ENCODE measurements at regions not wholly inside any gene's neighbourhood (a gene's known extent, or its start where the extent isn't known, plus 50 kb on each side); places are given as distances from the start of the nearest gene placed in this dataset.
A peak's percentile ranks its signal among the peaks of the same experiment; 100 is the strongest.

GRCh38 chr12:94091624-94092023, 56.8 kb upstream of the PLXNC1 start:
- no peaks in the 10 kb centered on the region for H3K9me3 ChIP-seq (ENCODE audit: insufficient read depth, low read depth, low read length)
- no peak overlapping the region for H3K27ac ChIP-seq (ENCODE audit: low read depth, low read length)
- H4K20me1 ChIP-seq (ENCODE audit: insufficient read depth, low read length): no peaks in the 10 kb centered on the region
- H3K4me1 ChIP-seq (ENCODE audit: insufficient read depth, low read length): no peaks in the 10 kb centered on the region
- no peaks in the 10 kb centered on the region for H3K36me3 ChIP-seq (ENCODE audit: insufficient read depth, low read length)
- H3K27ac Mint-ChIP-seq (ENCODE audit: unreplicated experiment): no peak overlapping the region
- no peaks in the 10 kb centered on the region for H3K27me3 ChIP-seq (ENCODE audit: insufficient read depth, low read length)
- H3K9ac ChIP-seq (ENCODE audit: low read length): no peak overlapping the region
- H3K4me3 ChIP-seq (ENCODE audit: insufficient read depth, low read depth, low read length): no peak overlapping the region
- no peak overlapping the region for H2AFZ ChIP-seq (ENCODE audit: low read depth, low read length)
- H3K27me3 Mint-ChIP-seq (ENCODE audit: low read depth, unreplicated experiment): no peaks in the 10 kb centered on the region
- FAIRE-seq (no peak), DNase-seq (ENCODE audit: low read depth) (no peak)
- no peak overlapping the region for H3K4me2 ChIP-seq (ENCODE audit: low read length)
- H3K9me3 Mint-ChIP-seq (ENCODE audit: unreplicated experiment): peaks cover 9% of the 10 kb centered on the region
- no peak overlapping the region for H3K4me3 Mint-ChIP-seq (ENCODE audit: unreplicated experiment)
- H3K79me2 ChIP-seq (ENCODE audit: insufficient read depth, low read length): no peaks in the 10 kb centered on the region
- H3K4me1 Mint-ChIP-seq (ENCODE audit: low read depth, unreplicated experiment): no peaks in the 10 kb centered on the region
- no peaks in the 10 kb centered on the region for H3K36me3 Mint-ChIP-seq (ENCODE audit: low read depth, unreplicated experiment)
- TF ChIP-seq EZH2 (IDR thresholded peaks at IDR 0.05; ENCODE audit: insufficient read depth, low read length) (no peak), CTCF (IDR thresholded peaks at IDR 0.05; ENCODE audit: insufficient read depth, low read depth, low read length) (no peak)

- peak overlapping the region; percentile 4 for H3K4me2 ChIP-seq (ENCODE audit: low read length)
- no peaks in the 10 kb centered on the region for H4K20me1 ChIP-seq (ENCODE audit: insufficient read depth, low read length)
- H3K4me1 ChIP-seq (ENCODE audit: insufficient read depth, low read length): no peaks in the 10 kb centered on the region
- no peaks in the 10 kb centered on the region for H3K36me3 ChIP-seq (ENCODE audit: insufficient read depth, low read length)
- no peaks in the 10 kb centered on the region for H3K27me3 ChIP-seq (ENCODE audit: insufficient read depth, low read length)
- H3K4me3 Mint-ChIP-seq (ENCODE audit: unreplicated experiment): no peak overlapping the region
- H3K9me3 Mint-ChIP-seq (ENCODE audit: unreplicated experiment): peaks cover 5% of the 10 kb centered on the region
- TF ChIP-seq EZH2 (IDR thresholded peaks at IDR 0.05; ENCODE audit: insufficient read depth, low read length) (no peak), CTCF (IDR thresholded peaks at IDR 0.05; ENCODE audit: insufficient read depth, low read depth, low read length) (no peak)
- no peaks in the 10 kb centered on the region for H3K27me3 Mint-ChIP-seq (ENCODE audit: low read depth, unreplicated experiment)
- peak; percentile 98 for DNase-seq (ENCODE audit: low read depth)
- no peaks in the 10 kb centered on the region for H3K79me2 ChIP-seq (ENCODE audit: insufficient read depth, low read length)
- H3K36me3 Mint-ChIP-seq (ENCODE audit: low read depth, unreplicated experiment): no peaks in the 10 kb centered on the region
- H3K4me3 ChIP-seq (ENCODE audit: insufficient read depth, low read depth, low read length): no peak overlapping the region
- no peak overlapping the region for H3K9ac ChIP-seq (ENCODE audit: low read length)
- FAIRE-seq: no peak
- H3K27ac ChIP-seq (ENCODE audit: low read depth, low read length): no peak overlapping the region
- H3K4me1 Mint-ChIP-seq (ENCODE audit: low read depth, unreplicated experiment): no peaks in the 10 kb centered on the region
- no peak overlapping the region for H3K27ac Mint-ChIP-seq (ENCODE audit: unreplicated experiment)
- H2AFZ ChIP-seq (ENCODE audit: low read depth, low read length): no peak overlapping the region
- no peaks in the 10 kb centered on the region for H3K9me3 ChIP-seq (ENCODE audit: insufficient read depth, low read depth, low read length)
These were observed 55.7 kb upstream of the PLXNC1 start for GRCh38 chr12:94092516-94093241.

- Mint-ChIP-seq H3K9me3 (ENCODE audit: unreplicated experiment) (peaks cover 5% of the 10 kb centered on the region), H3K4me1 (ENCODE audit: low read depth, unreplicated experiment) (peaks cover 13% of the 10 kb centered on the region), H3K36me3 (ENCODE audit: low read depth, unreplicated experiment) (no peaks in the 10 kb centered on the region), H3K27ac (ENCODE audit: unreplicated experiment) (no peak overlapping the region), H3K27me3 (ENCODE audit: low read depth, unreplicated experiment) (no peaks in the 10 kb centered on the region), H3K4me3 (ENCODE audit: unreplicated experiment) (no peak overlapping the region)
- H3K4me3 ChIP-seq (ENCODE audit: insufficient read depth, low read depth, low read length): no peak overlapping the region
- no peak overlapping the region for H2AFZ ChIP-seq (ENCODE audit: low read depth, low read length)
- no peak overlapping the region for H3K4me2 ChIP-seq (ENCODE audit: low read length)
- H3K9ac ChIP-seq (ENCODE audit: low read length): no peak overlapping the region
- H3K79me2 ChIP-seq (ENCODE audit: insufficient read depth, low read length): no peaks in the 10 kb centered on the region
- H3K27ac ChIP-seq (ENCODE audit: low read depth, low read length): no peak overlapping the region
- TF ChIP-seq EZH2 (IDR thresholded peaks at IDR 0.05; ENCODE audit: insufficient read depth, low read length) (no peak), CTCF (IDR thresholded peaks at IDR 0.05; ENCODE audit: insufficient read depth, low read depth, low read length) (no peak)
- H4K20me1 ChIP-seq (ENCODE audit: insufficient read depth, low read length): no peaks in the 10 kb centered on the region
- FAIRE-seq: no peak
- no peaks in the 10 kb centered on the region for H3K27me3 ChIP-seq (ENCODE audit: insufficient read depth, low read length)
- peaks cover 11% of the 10 kb centered on the region for H3K4me1 ChIP-seq (ENCODE audit: insufficient read depth, low read length)
- no peak for DNase-seq (ENCODE audit: low read depth)
- H3K9me3 ChIP-seq (ENCODE audit: insufficient read depth, low read depth, low read length): no peaks in the 10 kb centered on the region
- H3K36me3 ChIP-seq (ENCODE audit: insufficient read depth, low read length): no peaks in the 10 kb centered on the region
These were observed 53.7 kb upstream of the PLXNC1 start for GRCh38 chr12:94094700-94095099.
